CD4-positive, alpha-beta T cell (primary cell): ENCODE measurements at regions not wholly inside any gene's neighbourhood (a gene's known extent, or its start where the extent isn't known, plus 50 kb on each side); places are given as distances from the start of the nearest gene placed in this dataset.

ENCODE experiments used
- ATAC-seq: fragments of 200-7000 bp; cut with Tn5 transposase; one replicate; pipeline ENCODE4 v1.10.0; 2022; ENCODE audit warnings: mild to moderate bottlenecking; ENCODE audit not compliant: poor library complexity
- CTCF ChIA-PET: fragments of 350-600 bp; sonication (Branson Sonifier 250); formaldehyde crosslinking; loops from one replicate; lab custom pipeline; 2021; ENCODE audit warnings: antibody characterized with exemption, inconsistent platforms; lab: Charles Lee
- POLR2A ChIA-PET: fragments of 350-600 bp; sonication (Branson Sonifier 250); formaldehyde crosslinking; loops from one replicate; lab custom pipeline; 2021; ENCODE audit warnings: antibody characterized with exemption, inconsistent platforms; lab: Charles Lee
- DNase-seq, 14 experiments: peaks; one replicate each; pipeline ENCODE4 v3.0.0-alpha.2; 2013 to 2020; ENCODE audit warnings: mixed read lengths in 2 of 14
- H3K27ac ChIP-seq, 2 donors: one replicate each; pipeline versions ENCODE4 v1.5.1 to v1.7.0; 2013; ENCODE audit warnings: low read length in 2 of 2, low read depth in 1 of 2, mild to moderate bottlenecking in 1 of 2
- H3K27me3 ChIP-seq, 2 experiments: 1 replicate in 1 of 2; 2 replicates in 1 of 2; pipeline versions ENCODE4 v1.6.1 to v1.7.0; 2013; ENCODE audit warnings: low read length in 2 of 2, control low read depth in 1 of 2, mild to moderate bottlenecking in 1 of 2, moderate library complexity in 1 of 2; ENCODE audit not compliant: insufficient read depth in 2 of 2, control insufficient read depth in 1 of 2
- H3K36me3 ChIP-seq: one replicate; pipeline ENCODE4 v1.6.1; 2013; ENCODE audit warnings: low read length, control low read depth; ENCODE audit not compliant: insufficient read depth
- H3K4me1 ChIP-seq: one replicate; pipeline ENCODE4 v1.6.1; 2013; ENCODE audit warnings: low read length, control low read depth; ENCODE audit not compliant: insufficient read depth
- H3K4me3 ChIP-seq: one replicate; pipeline ENCODE4 v1.5.1; 2013; ENCODE audit warnings: mild to moderate bottlenecking, low read length, moderate library complexity
- H3K9me3 ChIP-seq, 2 experiments: 1 replicate in 1 of 2; 2 replicates in 1 of 2; pipeline versions ENCODE4 v1.6.1 to v1.7.0; 2013; ENCODE audit warnings: low read length in 2 of 2, mild to moderate bottlenecking in 2 of 2, control low read depth in 1 of 2, moderate library complexity in 1 of 2; ENCODE audit not compliant: control insufficient read depth in 1 of 2, insufficient read depth in 1 of 2
- H3K27ac Mint-ChIP-seq: one replicate; pipeline ENCODE4 v1.8.0; 2020; ENCODE audit warnings: mixed read lengths
- H3K27me3 Mint-ChIP-seq: one replicate; pipeline ENCODE4 v1.8.0; 2021; ENCODE audit warnings: mixed read lengths
- H3K36me3 Mint-ChIP-seq: one replicate; pipeline ENCODE4 v1.8.0; 2021; ENCODE audit warnings: low read depth, mixed read lengths
- H3K4me1 Mint-ChIP-seq: one replicate; pipeline ENCODE4 v1.8.0; 2021; ENCODE audit warnings: low read depth, mixed read lengths
- H3K4me3 Mint-ChIP-seq: one replicate; pipeline ENCODE4 v1.8.0; 2020; ENCODE audit warnings: mild to moderate bottlenecking, mixed read lengths
- H3K9me3 Mint-ChIP-seq: one replicate; pipeline ENCODE4 v1.8.0; 2020; ENCODE audit warnings: mixed read lengths
- intact Hi-C, 2 experiments: fragments of 100-400 bp; cut with DNase I in 1 of 2; cut with micrococcal nuclease in 1 of 2; formaldehyde crosslinking; loops; one replicate each; pipeline versions ENCODE4 v1.15.1 to v1.9.0; 2023 to 2025; cut with DNase I, micrococcal nuclease
- TF ChIP-seq, protein P1 (sequence below): fragments of 200-600 bp; IDR thresholded peaks from one replicate; pipeline ENCODE4 v1.8.0; 2022; ENCODE audit warnings: antibody characterized with exemption, mild to moderate bottlenecking

DNA sequence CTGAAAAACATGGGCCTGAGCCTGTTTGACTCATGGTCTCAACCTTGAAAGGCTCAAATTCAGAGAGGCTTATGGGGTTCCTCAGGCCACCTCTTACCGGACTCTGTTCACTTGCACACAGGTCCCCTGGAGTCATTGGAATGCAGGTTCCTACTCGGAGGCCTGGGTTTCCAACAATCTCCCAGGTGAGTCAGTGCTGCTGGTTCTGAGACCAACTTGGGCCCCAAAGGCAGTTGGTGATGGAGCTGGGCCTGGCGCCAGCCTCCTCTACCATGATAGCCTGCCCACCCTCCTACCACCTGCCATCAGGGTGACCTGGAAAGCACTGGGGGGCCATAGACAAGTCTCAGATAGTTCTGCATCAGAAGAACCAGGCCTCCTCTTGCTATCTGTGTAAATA is 188.4 kb downstream of the RGS3 start:
- H3K9me3 ChIP-seq, result no peaks in the 10 kb centered on the region

DNA sequence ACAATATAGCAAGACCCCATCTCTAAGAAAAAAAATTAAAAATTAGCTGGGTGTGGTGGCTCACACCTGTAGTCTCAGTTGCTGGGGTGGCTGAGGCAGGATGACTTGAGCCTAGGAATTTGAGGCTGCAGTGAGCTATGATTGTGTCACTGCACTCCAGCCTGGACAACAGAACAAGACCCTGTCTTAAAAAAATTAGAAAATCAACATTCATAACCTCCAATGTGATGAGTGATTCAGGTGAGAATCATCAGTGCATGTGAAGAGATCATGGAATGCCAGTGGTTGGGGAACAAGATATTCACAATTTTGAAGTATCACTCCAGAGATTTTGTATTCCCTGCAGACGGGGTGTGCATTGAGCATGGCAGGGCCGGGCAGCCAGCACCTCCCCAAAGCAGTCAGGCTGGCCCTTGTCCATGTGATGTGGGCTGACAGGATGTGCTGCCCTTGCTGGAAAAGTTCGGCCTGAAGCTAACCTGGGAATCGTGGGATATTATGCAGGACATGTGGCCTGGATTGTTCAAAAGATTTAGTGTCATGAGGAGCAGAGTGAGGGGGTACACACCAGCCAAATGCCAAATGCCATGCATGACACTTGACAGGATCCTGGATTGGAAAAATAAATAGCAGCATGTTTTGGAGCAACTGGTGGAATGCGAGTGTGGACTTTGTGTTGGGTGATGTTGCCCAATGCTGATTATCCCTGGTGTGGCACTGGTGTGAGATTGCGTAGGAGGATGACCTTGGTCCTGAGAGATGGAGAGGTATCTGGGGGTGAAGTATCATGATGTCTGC is 189.0 kb downstream of the RGS3 start:
- Mint-ChIP-seq H3K9me3 (no peaks in the 10 kb centered on the region), H3K27me3 (no peaks in the 10 kb centered on the region), H3K27ac (no peak overlapping the region), H3K4me3 (no peak overlapping the region), H3K36me3 (no peaks in the 10 kb centered on the region), H3K4me1 (no peaks in the 10 kb centered on the region)
- H3K36me3 ChIP-seq, result no peaks in the 10 kb centered on the region
- no peaks in the 10 kb centered on the region for H3K9me3 ChIP-seq
- H3K27me3 ChIP-seq, result no peaks in the 10 kb centered on the region
- no peak overlapping the region for H3K4me3 ChIP-seq
- CTCF ChIA-PET, result no interaction called here
- H3K27ac ChIP-seq, result no peak overlapping the region
- no peak for DNase-seq
- TF ChIP-seq, protein P1, sequence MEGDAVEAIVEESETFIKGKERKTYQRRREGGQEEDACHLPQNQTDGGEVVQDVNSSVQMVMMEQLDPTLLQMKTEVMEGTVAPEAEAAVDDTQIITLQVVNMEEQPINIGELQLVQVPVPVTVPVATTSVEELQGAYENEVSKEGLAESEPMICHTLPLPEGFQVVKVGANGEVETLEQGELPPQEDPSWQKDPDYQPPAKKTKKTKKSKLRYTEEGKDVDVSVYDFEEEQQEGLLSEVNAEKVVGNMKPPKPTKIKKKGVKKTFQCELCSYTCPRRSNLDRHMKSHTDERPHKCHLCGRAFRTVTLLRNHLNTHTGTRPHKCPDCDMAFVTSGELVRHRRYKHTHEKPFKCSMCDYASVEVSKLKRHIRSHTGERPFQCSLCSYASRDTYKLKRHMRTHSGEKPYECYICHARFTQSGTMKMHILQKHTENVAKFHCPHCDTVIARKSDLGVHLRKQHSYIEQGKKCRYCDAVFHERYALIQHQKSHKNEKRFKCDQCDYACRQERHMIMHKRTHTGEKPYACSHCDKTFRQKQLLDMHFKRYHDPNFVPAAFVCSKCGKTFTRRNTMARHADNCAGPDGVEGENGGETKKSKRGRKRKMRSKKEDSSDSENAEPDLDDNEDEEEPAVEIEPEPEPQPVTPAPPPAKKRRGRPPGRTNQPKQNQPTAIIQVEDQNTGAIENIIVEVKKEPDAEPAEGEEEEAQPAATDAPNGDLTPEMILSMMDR, result no peak
- ATAC-seq, result no peak
- POLR2A ChIA-PET, result no interaction called here
- intact Hi-C loops, result loop anchor here in 1 of 2 experiments (10.0 kb wide), 1 partner anchor 728 kb away; no protein-coding TSS in a partner anchor
- peaks cover 5% of the 10 kb centered on the region for H3K4me1 ChIP-seq

More for the DNA sequence above, 188.4 kb downstream of the RGS3 start:
- TF ChIP-seq, protein P1, result no peak
- Histone ChIP-seq H3K36me3 (no peaks in the 10 kb centered on the region), H3K4me3 (no peak overlapping the region), H3K27ac (no peak overlapping the region), H3K27me3 (no peaks in the 10 kb centered on the region), H3K4me1 (peaks cover 5% of the 10 kb centered on the region)
- H3K9me3 Mint-ChIP-seq, result no peaks in the 10 kb centered on the region
- ATAC-seq, result no peak
- H3K36me3 Mint-ChIP-seq, result no peaks in the 10 kb centered on the region
- no peaks in the 10 kb centered on the region for H3K4me1 Mint-ChIP-seq
- no peak overlapping the region for H3K27ac Mint-ChIP-seq
- H3K4me3 Mint-ChIP-seq, result no peak overlapping the region
- H3K27me3 Mint-ChIP-seq, result no peaks in the 10 kb centered on the region
- intact Hi-C loops, result loop anchor here in 1 of 2 experiments (10.0 kb wide), 1 partner anchor 727 kb away; no protein-coding TSS in a partner anchor
- DNase-seq, result no peak
- POLR2A ChIA-PET, result no interaction called here
- CTCF ChIA-PET, result no interaction called here

DNA sequence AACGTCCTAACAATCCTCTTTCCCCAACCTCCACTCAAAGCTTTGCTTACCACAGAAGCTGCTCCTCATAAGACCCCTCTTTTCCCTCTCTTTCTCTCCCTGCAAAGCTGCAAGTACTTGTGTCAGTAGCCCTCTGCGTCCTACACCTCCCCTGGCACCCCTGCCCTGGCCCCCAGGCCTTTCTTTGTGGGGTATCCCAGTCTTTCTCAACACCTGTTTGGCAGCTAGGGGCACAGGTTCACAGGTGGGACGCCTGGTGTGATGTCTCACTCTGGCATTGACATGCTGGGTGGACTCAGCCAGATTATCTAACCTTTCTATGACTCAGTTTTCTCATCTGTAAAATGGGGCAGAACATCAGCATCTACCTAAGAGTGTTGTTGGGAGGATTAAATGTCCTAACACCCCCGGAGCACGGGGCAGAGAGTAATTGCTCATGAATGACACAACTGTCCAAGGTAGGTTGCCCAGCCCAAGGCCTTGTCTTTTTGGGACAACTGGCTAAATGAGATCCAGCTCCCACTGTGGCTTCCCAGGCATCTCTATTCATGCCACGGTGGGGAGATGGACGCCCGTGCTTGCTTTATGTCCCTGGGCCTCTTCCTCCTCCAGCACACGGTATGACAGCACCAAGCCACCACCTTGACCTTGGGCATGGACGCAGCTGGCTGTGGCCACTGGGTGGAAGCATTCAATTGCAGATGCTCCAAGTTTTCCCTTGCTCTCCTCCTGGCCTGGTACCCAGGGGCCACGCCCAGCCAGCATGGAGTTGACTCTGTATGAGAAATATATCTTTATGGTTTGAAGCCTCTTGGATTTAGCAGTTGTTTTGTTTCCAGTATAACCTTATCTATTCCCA is 190.4 kb downstream of the RGS3 start:
- Histone ChIP-seq H3K27ac (no peak overlapping the region), H3K36me3 (no peaks in the 10 kb centered on the region), H3K4me1 (peaks cover 10% of the 10 kb centered on the region), H3K4me3 (no peak overlapping the region), H3K27me3 (no peaks in the 10 kb centered on the region), H3K9me3 (no peaks in the 10 kb centered on the region)
- TF ChIP-seq, protein P1, result no peak
- H3K9me3 Mint-ChIP-seq, result no peaks in the 10 kb centered on the region
- DNase-seq (no peak), ATAC-seq (no peak)
- ChIA-PET POLR2A (interaction anchor here (0.6 kb wide), 1 partner anchor 206 kb away, joined by 3 read pairs; no protein-coding TSS in a partner anchor), CTCF (interaction anchor here (1.1 to 2.1 kb wide), 4 partner anchors 63 to 379 kb away, joined by 3 to 8 read pairs (median 4); partner anchors contain the start of genes CDC26 and PRPF4)
- no peak overlapping the region for H3K27ac Mint-ChIP-seq
- no peak overlapping the region for H3K4me3 Mint-ChIP-seq
- intact Hi-C loops, result loop anchor here (2.0 to 10.0 kb wide), 3 partner anchors 61 to 729 kb away; no protein-coding TSS in a partner anchor
- peaks cover 4% of the 10 kb centered on the region for H3K4me1 Mint-ChIP-seq
- H3K36me3 Mint-ChIP-seq, result no peaks in the 10 kb centered on the region
- H3K27me3 Mint-ChIP-seq, result peaks cover 6% of the 10 kb centered on the region
